GM19455 (cell line): ENCODE measurements at regions not wholly inside any gene's neighbourhood (a gene's known extent, or its start where the extent isn't known, plus 50 kb on each side); places are given as distances from the start of the nearest gene placed in this dataset.
"Not testable (repeated sequence)": the region's sequence is repeated elsewhere in the genome, so short reads cannot be mapped to it uniquely, and the experiment has no call there.

ENCODE experiments used
- ATAC-seq: cut with Tn5 transposase; IDR thresholded peaks from one replicate; pipeline ENCODE4 v1.9.1; 2021; ENCODE audit not compliant: unreplicated experiment

DNA sequence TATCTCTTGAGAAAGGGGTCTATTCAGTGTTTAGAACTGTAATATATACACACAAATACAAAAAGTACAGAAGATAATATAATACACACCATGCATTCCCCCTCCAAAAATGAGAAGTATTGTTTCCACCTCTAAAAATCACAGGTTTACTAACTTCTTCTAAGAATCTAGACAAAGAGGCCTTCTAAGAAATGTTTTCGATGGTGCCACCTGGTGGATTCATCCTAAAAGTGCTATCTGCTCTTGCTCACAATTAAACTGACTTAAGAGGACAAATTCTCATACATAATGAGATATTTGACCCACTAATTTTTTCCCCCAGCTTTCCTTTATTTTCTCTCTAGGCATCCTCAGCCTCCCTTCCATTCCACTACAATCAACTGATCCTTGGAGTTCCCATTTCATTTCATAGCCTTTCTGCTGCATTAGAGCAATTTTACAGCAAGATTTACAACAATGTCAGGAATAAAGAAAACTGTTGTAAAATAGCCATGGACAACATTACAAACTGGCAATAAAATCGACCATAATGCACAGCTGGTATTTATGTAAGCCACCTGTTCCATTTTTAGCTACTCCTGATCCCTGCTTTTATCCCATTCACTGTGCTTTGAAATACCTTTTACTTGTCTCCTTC is 124.6 kb downstream of the ARRDC4 start:
- ATAC-seq, result peak; percentile 60

DNA sequence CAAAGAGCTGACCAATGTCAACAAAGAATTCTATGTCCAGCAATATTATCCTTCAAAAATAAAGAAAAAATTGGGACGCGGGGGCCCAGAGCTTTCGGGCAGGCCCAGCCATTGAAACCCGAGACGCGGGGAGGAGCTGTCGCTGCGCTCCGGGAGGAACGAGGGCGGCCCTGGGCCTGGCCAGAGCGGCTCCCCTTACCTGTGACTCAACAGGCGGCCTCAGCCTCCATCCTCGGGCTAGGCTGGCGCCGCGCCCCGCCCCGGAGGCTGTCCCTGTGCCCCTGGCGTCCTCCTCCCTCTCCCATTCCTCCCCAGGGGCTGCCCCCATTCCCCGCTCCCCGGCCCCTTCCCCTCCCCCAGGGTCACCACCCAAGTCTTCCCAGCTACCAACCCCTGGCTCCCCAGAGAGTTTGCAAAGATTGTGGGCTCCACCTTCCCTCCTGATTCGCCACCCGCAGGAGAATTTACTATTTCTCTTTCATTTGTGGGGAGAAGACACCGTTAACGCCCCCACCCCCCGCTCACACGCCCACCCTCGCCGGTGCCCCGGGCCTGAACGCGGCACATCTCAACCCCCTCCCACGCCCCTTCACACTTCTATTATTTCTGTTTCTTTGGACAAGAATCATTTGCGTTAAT is 127.9 kb downstream of the ARRDC4 start:
- not testable (repeated sequence) for ATAC-seq

DNA sequence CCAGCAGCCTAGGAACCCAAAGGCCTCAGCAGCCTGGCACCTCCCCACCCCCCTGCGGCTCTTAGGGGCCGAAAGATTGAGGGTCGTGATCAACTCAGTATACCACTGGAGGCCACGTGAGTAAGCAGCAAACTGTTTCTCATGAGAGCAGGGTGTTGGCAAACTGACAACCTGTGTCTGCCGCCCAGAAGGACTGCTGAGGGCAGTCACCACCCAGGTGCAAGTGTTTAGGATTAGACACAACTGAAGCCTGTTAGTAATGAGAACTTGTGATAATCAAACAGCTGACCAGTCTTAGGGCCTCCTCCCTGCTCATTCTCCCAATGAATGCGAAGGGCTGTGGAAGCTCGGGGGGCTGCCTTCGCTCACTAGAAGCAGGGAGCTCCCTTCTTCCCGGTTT is 128.8 kb downstream of the ARRDC4 start:
- ATAC-seq, result not testable (repeated sequence)

DNA sequence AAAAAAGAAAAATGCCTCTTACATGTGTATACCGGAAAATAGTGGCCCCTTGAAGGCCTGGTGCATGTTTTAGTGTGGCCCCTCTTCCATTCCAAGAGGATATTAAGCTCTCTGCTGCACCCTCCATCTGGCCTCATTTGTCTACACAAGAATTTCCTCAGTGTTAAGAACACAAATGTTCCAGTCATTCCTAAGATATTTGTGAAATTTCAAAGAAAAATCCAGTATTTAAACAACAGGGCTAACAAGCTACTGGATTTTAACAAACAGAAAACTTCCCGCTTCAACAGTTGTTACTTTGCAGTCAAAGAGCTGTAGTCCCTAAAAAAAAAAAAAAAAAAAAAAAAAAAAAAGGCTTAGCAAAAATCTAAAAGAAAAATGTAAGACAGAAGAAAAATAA is 137.5 kb downstream of the ARRDC4 start:
- not testable (repeated sequence) for ATAC-seq

DNA sequence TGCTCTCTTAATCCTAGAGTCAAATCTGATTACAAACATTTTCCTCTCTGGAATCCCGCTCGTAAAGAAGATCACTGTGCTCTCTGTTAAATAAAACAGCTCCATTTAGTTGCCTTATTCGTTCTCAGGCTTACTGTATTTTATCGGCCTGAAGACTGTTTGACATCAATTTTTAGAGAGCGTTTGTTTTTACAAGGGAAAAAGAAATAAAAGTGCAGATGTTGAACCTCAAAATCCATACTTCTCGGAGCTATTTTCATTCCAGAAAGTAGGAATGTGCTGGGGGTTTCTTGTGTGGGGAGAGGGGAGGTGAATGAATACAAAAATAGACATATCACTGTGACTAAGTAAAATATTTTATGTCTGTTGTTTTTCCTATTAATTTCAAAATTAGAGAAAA is 140.1 kb downstream of the ARRDC4 start:
- ATAC-seq, result not testable (repeated sequence)

DNA sequence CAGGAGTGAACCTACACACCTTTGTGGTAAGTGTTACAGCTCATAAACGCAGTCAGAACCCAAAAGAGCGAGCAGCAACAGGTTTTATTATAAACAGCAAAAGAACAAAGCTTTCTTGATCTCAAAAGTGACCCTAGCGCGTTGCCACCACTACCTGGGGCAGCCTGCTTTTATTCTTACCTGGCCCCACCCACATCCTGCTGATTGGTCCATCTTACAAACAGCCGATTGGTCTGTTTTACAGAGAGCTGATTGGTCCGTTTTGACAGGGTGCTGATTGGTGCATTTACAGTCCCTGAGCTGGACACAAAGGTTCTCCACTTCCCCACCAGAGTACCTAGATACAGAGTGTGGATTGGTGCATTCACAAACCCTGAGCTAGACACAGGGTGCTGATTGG is 143.1 kb downstream of the ARRDC4 start:
- no peak for ATAC-seq

DNA sequence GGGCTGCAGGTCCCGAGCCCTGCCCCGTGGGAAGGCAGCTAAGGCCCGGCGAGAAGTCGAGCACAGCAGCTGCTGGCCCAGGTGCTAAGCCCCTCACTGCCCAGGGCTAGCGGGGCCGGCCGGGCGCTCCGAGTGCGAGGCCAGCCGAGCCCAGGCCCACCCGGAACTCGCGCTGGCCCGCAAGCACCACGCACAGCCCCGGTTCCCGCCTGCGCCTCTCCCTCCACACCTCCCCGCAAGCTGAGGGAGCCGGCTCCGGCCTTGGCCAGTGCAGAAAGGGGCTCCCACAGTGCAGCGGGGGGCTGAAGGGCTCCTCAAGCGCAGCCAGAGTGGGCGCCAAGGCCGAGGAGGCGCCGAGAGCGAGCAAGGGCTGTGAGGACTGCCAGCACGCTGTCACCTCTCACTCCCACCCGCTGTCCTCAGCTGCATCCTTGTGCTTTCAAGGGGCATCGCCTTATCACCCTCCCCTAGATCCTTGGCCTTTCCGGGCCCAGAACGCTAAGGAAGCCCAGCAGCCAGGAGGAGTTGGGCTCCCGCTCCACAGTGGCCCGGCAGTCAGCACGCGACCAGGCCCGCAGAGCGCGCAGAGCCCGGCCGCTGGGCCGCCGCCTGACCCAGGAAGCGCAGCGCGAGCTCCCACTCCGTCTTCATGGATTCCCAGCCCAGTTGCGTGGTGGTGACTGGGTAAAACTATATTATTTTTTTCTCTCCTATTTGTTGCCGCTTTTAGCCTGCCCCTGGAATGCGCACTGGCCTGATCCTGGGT is 144.1 kb downstream of the ARRDC4 start:
- ATAC-seq, result not testable (repeated sequence)

DNA sequence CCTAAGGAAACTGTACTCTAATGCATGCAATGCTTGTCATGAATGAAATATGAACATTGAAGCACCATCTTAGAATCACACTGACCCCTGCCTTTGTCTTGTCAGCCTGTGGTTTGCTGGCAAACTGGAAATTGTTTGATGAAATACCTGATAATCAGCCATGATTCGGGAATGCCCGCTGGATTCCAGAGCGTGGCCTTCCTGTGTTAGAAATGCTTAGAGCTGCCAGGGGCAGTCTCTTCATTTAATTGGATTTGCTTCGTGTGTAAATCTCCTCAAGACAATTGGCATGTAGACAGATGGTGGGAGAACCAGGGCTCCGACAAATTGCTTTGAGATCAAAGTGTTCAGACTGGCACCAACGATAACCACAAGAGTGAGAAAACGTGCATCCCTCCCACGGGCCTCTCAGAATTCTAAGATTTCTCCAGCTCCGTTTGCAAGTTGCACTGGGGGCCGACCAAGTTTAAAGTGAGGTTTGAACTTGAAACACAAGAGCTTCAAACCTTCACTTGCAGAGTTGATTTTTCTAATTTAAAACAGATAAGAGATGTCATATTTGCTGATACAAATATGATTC is 146.2 kb downstream of the ARRDC4 start:
- ATAC-seq, result not testable (repeated sequence)

DNA sequence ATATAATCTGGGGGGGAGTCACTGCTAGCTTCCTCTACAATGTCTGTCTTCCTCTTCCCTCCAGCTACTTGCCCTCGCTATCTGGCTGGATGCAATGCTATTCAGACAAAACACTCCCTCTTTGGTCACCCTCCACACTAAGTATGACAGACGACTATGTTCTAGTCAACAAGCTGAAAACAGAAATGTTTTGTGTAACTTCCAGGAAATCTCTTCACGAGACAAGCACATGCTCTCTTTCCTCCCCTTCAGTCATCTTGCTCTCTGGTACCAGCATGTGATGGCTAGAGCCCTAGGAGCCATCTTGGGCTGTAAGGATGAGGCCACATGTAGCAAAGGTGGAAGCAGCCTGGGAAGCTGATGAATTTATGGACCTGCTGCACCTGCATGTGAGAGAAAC is 151.3 kb downstream of the ARRDC4 start:
- no peak for ATAC-seq

DNA sequence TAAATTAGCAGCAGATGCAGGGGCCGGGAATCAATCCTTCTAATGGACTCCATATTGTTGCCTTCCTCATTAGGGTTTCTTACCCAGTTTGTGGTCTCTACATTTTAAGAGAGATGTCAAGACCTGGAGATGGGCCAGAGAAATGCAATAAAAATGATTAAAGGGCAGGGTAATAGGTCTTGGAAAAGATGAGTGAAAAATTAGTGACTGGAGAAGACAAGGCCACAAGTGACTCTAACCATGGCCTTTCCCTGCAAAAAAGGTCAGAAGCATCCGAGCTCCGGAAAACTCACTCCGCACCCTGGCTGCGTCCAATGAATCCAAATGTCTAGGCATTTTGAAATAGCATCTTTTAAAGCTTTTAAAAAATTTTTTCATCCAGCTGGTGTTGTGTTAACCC is 152.8 kb downstream of the ARRDC4 start:
- no peak for ATAC-seq

DNA sequence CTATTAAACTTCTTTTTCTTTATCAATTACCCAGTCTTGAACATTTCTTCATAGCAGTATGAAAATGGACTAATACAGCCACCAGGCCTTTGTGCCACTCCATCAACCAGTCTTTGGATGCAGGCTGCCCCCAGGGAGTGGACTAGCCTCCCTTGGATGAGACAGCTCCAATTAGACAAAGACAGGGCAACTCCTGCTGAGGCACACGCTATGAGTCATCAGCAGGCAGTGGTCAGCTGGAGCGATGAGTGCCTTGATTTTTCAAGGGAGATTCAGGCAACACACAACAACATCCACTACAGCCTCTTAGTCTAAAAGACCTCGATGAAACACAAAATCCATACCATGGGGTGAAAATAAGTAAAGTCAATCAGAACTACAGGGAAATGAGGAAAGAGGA is 160.1 kb downstream of the ARRDC4 start:
- no peak for ATAC-seq

DNA sequence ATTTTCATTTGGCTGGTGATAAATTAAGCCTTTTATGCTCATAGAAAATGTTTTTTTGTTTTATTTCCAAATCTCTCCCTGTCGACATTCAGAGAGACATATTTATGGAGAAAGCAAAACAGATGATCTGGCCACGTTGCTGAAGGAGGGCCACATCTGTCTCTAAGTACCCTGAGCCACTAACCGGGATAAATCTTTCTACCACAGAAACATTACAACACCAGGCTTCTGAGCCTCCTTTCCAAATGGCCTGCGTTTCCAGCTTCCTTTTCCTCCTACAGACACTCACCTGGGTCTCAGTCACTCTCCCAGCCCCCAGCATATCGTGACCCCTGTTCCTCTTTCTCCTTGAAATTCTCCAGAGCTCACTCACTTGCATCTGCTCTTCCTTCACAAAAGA is 161.0 kb downstream of the ARRDC4 start:
- ATAC-seq, result no peak

DNA sequence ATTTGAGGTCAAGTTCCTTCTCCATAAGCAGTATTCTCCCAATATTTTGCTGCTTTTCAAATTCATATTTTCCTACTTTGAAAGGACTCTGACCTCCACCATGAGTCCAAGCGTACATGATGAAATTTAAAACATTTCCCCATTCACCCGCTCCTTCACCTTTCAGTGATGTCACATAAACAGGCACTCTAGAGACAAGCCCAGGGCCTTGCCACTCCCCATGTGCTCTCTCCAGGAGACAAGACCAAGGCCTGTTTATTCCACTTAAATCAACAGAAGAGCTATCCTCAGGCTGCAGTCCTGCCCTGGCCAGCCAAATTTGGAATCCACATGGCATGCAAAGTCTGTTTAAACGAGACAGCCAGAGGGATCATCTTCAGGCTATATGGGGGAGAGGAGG is 161.5 kb downstream of the ARRDC4 start:
- no peak for ATAC-seq

DNA sequence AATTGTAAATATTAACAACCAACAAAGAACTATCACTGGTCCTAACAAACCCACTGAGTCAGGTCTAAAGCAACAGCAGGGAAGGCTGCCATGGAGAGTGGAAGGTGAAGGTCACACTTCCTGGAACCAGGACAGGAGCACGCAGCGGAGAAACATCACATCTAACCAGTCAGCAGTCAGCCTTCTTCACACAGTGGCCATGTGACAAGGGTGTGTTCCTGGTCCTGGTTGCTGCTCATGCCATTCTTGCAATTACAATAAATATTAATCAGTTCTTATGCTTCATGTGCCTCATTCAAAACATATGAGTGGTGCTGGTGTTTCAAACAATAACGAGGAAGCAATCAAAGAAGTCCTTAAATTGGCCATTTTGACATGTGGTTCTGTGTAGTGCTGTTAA is 162.8 kb downstream of the ARRDC4 start:
- no peak for ATAC-seq

DNA sequence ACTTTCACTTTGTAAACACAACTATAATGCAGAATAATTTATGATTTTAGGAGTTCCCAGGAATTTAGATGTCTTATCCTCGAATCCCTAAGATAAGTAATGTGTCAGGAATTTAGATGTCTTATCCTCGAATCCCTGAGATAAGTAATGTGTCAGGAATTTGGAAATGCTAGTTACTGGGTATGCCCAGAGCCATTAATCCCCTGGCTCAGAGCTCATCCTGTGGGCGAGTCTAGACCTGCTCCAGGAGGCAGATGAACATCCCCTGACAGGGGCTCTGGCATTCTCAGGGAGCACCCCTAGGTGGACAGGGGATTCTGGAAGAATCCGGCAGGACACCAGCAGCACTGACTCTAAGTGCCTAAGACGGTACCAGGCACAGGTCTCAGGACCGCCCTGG is 163.3 kb downstream of the ARRDC4 start:
- no peak for ATAC-seq

DNA sequence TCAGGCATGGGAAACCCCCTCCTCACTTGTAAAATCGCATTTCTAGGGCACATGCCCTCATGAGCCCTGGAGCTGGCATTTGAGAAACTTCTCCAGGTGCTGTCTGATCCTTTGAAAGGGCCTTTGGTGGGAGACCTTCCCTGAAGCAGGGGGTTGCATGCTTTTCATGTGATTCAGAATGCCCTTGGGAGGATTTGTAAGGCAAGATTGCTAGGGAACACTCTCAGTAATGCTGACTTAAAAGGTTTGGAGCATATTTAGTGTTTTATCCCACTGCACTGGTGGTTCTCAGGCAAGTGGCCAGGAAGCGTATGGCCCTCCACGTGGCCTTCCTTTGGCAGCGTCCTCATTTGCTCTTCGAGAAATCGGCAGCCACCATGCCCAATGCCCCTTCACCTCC is 164.1 kb downstream of the ARRDC4 start:
- no peak for ATAC-seq

DNA sequence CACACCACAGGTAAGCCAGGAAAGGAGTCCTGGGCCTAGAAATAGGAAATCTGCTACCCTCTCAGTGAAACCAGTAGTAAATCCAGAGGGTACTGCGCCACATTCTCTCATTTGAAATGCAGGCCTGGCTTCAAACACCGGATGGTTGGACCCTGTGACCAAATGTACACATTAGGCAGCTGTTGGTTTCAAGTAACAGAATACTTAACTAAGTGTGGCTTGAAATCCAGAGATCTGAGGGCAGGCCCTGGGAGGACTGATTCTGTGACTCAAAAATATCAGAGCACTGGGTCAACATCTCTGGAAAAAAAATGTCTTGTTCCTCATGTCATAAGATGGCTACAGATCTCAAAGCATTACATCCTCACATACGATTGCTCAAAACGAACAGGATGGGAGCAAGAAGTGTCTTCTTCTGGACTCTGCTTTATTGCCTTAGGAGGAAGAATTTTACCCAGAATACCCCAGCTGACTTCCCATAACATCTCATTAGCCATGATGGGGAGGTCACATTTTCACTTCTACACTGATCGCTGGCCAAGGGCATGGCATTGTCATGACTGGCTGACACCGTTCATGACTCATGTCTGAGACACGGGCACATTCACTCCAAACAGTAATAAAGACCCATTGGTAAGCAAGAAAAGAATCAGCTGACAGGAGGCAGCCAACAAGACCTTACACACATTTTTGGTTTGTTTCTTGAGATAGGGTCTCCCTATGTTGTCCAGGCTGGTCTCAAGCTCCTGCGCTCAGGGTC is 166.0 kb downstream of the ARRDC4 start:
- no peak for ATAC-seq

DNA sequence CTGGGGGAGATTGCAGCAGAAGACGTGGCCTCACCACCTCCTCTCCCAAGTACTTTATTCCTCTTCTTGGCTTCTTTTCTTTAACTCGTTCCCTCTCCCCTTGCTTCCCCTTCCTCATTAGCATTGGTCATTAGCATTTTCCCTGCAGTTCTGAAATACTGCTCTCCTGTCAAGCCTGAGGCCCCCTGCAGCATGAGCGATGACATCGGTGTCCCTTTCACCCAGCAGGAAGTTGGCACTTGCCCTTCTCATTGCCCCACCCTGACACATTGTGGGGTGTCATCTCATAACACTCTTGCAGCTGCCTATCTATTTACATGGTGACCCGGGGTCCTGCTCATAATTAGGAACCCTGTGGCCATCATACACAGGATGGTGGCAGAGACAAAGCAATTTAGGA is 167.1 kb downstream of the ARRDC4 start:
- no peak for ATAC-seq

DNA sequence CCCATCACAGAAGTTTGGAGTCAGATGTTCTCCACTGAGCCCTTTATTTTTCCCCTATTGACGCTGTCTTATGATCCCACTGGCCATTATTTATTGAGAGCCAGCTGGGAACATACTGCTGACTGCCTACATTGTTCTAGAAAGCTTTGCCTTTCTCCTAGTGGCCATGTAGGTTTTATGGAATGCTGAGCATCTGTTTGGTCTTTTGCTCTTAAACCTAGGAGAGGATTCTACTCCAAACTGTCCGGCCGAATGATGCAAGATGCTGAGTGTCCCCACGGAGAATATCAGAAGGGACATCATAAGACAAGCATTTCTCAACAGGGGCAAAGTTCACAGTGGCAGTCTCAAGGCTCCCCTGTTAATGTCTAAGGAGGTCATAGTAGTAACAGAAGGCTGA is 171.4 kb downstream of the ARRDC4 start:
- ATAC-seq, result no peak

DNA sequence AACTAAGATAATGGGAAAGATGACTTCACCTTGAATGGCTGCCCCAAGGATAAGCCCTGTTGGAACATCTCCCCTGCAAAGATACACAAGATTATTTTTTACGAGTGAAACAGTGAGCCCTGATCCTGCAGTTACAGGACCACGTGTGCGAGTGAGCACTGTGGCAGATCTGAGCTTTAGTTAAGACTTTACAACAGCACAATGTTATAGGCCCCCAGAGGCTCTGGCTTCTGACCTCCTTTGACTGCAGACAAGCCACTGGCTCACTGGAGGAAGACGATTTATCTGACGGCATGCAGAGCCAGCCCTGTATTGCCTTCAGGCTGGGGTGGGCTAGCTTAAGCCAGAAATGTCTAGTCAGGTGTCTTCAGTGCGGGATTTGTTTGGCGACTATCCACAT is 174.4 kb downstream of the ARRDC4 start:
- no peak for ATAC-seq

DNA sequence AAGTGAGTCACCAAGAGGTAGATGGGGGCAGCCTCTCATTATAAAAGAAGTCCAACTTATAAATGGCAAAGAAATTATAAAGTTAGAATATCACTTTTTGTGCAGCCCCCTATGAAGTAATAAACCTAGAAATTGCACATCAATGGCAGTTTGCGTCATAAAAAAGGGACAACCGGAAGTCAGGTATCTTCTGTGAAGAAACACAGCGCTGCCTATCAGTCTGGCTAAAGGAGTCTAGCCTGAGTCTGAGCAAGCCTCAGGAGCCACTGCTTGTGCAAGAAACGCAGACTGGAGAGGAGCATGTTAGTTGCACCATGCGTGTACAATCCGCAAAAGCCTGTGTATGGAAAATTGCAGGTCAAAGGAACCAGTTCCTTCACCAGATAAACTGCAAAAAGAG is 178.4 kb downstream of the ARRDC4 start:
- ATAC-seq, result no peak
